ENCODE measurements at regions not wholly inside any gene's neighbourhood (a gene's known extent, or its start where the extent isn't known, plus 50 kb on each side); places are given as distances from the start of the nearest gene placed in this dataset.
"Not testable (repeated sequence)": the region's sequence is repeated elsewhere in the genome, so short reads cannot be mapped to it uniquely, and the experiment has no call there.

DNA sequence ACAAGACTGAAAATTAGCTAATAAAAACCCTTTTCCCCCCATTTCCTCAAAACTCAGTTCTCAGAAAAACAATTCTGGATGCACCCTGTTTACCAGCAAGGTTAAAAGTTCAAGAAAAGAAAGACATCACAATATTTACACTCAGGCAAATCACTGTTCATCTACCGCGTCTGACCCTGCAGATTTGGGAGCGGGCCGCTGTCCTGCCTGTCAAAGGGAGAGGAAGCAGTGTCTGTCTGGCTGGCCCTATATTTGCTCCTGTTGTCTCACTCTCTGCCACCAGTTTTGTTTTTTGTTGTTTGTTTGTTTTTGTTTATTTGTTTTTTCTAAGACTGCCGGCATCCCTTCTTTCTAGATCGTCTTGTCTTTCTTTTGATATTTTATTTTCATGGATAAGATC is 299.4 kb downstream of the BCL2L11 start:
- not testable (repeated sequence) for DNase-seq (ENCODE audit: extremely low read depth in 1 of 2, low read depth in 1 of 2)

GRCh38 chr2:111420835-111421234 is 300.1 kb downstream of the BCL2L11 start:
- not testable (repeated sequence) for DNase-seq (ENCODE audit: extremely low read depth in 1 of 2, low read depth in 1 of 2)

DNA sequence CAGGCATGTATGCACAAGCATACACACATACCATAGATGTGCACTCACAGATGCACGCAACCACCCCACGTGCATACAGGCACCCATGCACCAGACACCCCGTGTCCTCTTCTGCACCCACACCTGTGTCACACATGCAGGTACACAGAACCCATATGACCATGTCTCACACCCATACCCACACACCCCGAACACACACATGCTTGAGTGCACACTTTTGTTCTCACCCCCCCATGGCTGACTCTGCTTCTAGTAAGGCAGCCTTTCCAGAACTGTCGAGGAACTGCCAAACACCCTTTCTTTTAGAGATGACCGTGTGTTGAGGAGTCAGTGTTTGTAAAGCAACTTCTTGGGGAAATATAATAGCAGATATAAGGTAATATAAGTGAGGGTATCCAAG is 301.2 kb downstream of the BCL2L11 start:
- DNase-seq (ENCODE audit: extremely low read depth in 1 of 2, low read depth in 1 of 2), result not testable (repeated sequence)

DNA sequence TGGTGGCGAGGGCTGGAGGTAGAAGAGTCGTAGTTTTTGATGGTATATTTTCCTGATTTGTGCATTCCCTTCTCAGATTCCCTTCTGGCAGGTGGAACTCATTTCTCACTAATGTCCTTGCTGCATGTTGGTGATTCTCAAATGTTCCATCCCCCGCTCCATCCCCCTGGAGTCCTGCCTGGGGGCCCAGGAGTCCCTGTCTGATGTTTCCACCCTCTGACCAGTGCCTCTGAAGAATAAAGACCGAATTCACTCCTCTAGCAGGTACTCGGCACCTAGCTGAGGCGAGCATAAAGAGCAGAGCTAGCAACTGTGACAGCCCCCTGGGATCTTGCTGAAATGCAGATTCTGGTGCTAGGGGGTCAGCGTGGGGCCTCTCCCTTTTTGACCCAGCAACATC is 301.8 kb downstream of the BCL2L11 start:
- DNase-seq (ENCODE audit: extremely low read depth in 1 of 2, low read depth in 1 of 2), result not testable (repeated sequence)

DNA sequence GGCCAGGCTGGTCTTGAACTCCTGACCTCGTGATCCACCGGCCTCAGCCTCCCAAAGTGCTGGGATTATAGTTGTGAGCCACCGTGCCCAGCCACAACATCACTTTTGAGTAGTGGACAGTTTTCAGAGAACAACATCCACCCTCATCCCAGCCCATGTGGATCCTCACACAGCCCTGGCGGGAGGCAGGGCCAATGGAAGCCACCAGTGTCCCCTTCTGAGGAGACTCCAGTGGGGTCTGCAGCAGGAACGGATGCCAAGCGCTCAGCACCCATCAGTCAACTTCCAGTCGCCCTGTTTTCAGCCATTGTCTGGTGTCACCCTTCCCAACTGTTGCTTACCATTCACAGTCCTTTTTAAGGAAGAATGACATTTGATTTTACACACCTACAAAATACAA is 302.5 kb downstream of the BCL2L11 start:
- DNase-seq (ENCODE audit: extremely low read depth in 1 of 2, low read depth in 1 of 2), result not testable (repeated sequence)

GRCh38 chr2:111424176-111424575 is 303.5 kb downstream of the BCL2L11 start:
- not testable (repeated sequence) for DNase-seq (ENCODE audit: extremely low read depth in 1 of 2, low read depth in 1 of 2)

- peak; percentile 36 to 37 for DNase-seq (ENCODE audit: extremely low read depth in 1 of 2, low read depth in 1 of 2)
These were observed 304.2 kb downstream of the BCL2L11 start for GRCh38 chr2:111424851-111425309.

DNA sequence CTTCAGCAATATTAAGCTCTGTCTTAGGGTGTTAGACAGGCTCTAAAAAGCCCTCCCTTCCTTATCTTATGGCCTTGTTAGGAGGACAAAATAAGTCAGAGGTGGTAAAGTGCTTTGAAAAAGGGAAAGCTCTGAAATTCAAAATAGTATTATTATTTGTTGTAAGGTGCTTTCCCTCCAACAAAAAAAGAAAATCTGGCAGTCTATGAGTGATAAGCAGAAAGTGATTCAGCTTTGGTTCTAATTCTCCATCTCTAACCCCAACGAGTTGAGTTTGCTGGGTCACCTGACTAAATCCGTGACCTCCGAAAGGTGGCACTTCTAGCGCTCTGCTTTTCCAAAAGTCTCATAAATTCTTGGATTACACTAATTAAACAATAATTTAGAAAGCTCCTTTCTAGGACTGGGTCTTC is 305.1 kb downstream of the BCL2L11 start:
- not testable (repeated sequence) for DNase-seq (ENCODE audit: extremely low read depth in 1 of 2, low read depth in 1 of 2)

GRCh38 chr2:111427346-111427745 is 306.6 kb downstream of the BCL2L11 start:
- DNase-seq (ENCODE audit: extremely low read depth in 1 of 2, low read depth in 1 of 2), result not testable (repeated sequence)

GRCh38 chr2:111428915-111429314 is 308.2 kb downstream of the BCL2L11 start:
- not testable (repeated sequence) for DNase-seq (ENCODE audit: extremely low read depth in 1 of 2, low read depth in 1 of 2)

GRCh38 chr2:111429353-111429752 is 308.6 kb downstream of the BCL2L11 start:
- DNase-seq (ENCODE audit: extremely low read depth in 1 of 2, low read depth in 1 of 2), result not testable (repeated sequence)

DNA sequence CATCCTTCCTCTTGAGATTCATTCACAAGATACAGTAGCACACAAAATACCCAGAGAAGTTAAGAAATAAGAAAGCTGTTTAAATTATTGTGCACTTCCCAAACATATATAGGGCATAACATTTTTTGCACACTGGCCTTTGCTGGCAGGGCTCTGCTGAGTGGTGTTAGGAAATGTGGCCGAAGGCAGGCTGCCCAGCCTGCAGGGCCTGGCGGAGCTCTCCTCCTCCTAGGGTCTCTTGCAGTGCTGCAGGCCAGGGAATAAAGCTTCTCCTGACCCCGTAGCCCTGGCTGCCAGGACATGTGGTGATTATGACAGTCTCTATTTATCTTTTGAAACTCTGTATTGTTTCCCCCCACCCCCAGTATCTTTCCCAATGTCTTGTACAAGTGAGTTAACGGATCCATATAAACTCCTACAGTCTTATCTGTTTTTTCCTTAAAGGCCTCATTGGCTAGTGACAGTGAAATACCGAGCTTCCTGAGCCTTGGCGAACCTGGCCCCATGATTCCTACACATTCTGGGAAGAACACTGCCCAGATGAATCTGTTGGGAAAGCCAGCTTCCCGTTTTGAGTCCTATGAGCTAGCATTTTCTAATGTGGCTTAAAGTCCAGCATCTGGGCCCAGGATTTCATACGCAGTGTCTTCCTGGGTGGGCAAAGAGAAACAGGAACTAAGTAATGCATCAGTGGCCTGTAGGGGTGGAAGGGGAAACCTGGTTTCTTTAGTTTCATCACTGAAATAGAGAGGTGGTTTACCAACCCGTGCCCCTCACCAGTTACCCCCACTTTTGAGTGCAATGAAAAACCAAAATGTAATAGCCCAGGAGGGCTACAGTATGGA is 310.3 kb downstream of the BCL2L11 start:
- not testable (repeated sequence) for DNase-seq (ENCODE audit: extremely low read depth in 1 of 2, low read depth in 1 of 2)

DNA sequence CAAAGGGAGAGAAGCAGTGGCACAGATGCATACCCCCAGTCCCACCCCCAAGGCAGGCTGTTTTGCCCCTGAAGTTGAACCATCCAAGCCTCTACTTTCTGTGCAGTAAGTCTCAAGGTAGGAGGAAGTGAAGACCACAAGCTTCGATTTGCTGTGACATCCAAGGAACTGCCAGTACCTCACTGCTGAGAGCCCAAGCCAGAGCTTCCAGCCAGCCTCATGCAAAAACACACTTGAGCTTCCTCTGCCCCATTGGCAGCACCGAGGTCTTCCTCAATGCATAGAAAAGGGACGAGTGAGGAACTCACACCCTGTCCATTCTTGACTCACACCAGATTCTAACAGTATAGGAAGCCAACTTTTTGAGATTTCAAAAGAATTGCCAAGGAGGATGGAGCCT is 311.7 kb downstream of the BCL2L11 start:
- not testable (repeated sequence) for DNase-seq (ENCODE audit: extremely low read depth in 1 of 2, low read depth in 1 of 2)

DNA sequence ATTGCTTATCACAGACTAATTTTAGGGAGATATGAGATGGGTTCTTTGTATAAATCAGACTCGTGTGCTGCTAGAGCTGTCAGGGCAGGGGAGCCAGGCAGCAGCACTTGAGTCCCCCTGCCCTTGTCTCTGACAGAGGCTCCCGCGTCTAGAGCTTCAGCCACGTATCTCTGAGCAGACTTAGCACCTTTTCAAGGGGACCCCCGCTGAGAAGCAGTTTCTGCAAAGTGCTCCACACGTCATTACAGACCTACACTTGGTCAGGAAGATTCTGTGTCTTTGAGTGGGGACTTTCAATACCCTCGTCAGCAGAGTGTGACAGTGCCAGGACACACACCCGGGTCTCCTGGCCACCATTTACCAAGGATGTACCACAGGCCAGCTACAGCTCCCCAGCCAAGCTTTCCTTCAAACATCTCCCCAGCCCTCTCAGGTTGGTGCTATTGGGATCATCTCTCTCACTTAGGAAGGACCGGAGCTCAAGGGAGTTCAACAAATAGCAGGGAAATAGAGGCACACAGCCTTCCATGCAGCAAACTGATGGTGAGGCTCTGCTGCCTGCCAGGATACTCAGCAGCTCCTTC is 312.3 kb downstream of the BCL2L11 start:
- DNase-seq (ENCODE audit: extremely low read depth in 1 of 2, low read depth in 1 of 2), result not testable (repeated sequence)

DNA sequence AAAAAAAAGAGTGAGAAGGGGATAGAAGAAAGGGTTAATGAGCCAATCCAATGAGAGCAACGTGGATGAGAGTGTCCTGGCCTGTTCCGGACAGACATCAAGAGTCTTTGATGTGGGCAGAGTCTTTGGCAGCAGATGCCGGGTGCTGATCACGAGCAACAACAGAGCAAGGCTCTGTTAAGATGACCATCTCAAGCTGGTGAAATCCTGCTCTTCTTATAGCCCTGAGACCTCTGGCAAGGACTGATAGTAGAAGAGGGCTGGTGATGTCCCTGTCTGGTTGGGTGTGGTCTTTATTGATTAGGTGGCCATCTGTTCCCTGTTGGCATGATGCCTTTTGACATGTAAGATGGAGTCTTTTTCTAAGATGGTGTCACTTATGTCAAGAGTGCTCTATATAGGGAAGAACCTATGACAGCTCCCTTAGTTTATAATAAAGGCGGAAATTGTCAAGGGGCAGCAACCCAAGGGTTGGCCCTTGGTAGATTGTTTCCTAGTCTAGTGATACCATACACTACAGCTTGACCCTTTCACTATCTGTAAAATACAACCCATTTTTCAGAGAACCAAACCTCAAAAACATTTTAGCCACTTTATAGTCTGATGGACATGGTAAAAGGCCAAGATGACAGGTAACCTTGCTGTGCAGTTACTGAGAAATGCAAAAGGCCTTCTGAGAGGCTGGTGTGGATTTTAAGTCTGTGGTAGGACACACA is 313.3 kb downstream of the BCL2L11 start:
- not testable (repeated sequence) for DNase-seq (ENCODE audit: extremely low read depth in 1 of 2, low read depth in 1 of 2)

DNA sequence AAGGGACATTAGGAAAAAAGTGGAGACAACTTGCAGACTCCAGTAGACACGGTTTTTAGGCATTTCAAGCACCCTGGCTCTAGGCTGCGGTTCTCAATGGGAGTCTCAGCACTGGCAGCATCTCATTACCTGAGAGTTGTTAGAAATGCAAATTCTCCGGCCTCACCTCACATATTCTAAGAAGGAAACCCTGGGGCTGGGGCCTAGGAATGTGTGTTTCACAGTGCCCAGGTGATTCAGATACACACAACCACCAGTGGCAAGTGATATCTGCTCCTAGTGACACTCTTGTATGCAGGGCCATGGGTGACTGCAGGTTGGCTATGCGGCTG is 313.9 kb downstream of the BCL2L11 start:
- not testable (repeated sequence) for DNase-seq (ENCODE audit: extremely low read depth in 1 of 2, low read depth in 1 of 2)

DNA sequence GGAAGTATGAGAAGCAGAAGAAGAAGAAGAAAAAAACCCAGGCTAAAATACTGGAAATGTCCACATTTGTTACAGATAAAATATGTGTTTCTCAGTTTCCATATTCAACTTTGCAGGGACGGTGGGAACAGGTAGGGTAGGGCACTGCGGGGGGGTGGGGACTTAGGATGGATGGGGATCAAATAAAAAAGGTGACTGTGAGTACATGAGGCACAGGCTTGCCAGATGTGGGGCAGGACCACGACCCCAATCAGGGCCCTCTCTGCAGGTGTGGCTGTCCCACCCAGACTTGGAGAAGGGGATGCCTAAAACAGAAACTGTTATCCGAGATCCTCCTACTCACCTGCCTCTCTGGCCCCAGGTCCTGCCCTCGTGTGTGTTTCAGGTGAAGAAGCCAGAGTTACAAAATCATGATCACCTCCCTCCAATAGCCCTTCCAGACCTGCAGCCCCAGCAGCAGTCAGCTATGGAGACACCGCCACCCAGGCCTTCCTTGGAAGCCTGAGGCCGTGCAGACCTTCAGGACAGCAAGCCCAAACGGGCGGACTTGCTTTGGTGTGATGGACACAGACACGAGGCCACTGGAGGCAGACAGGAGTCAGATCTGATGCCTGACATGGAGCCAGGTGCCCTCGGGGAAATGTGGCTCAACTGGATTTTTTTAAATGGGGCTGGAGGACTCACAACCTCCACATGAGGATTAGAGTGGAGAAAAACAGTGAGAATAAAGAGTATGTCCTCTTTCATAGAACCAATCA is 315.0 kb downstream of the BCL2L11 start:
- not testable (repeated sequence) for DNase-seq (ENCODE audit: extremely low read depth in 1 of 2, low read depth in 1 of 2)

DNA sequence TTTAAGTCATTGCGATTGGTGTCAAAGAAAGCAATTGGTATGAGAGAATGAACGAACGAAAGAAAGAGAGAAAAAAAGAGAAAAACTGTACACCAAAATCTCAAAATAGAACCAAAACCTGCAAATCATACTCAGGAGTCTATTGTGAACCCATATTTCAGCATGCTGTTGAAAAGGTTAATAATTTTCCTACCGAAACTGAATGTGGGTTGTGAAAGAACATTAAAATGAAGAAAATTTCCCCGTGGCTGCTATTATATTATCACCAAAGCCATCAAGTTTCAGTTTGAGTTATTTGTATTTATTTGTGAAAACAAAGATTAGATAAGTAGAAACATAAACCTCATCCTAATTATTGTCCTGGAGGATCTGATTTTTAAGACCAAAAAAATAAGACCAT is 315.7 kb downstream of the BCL2L11 start:
- DNase-seq (ENCODE audit: extremely low read depth in 1 of 2, low read depth in 1 of 2), result not testable (repeated sequence)

GRCh38 chr2:111437288-111437990 is 316.7 kb downstream of the BCL2L11 start:
- DNase-seq (ENCODE audit: extremely low read depth in 1 of 2, low read depth in 1 of 2), result not testable (repeated sequence)

GRCh38 chr2:111438161-111438560 is 317.4 kb downstream of the BCL2L11 start:
- not testable (repeated sequence) for DNase-seq (ENCODE audit: extremely low read depth in 1 of 2, low read depth in 1 of 2)

Measured in stimulated activated CD8-positive, alpha-beta memory T cell treated with anti-CD3 and anti-CD28 coated beads, Interleukin-7, amount 100 ng/mL, for 48 hours (primary cell).